ENCODE measurements at regions not wholly inside any gene's neighbourhood (a gene's known extent, or its start where the extent isn't known, plus 50 kb on each side); places are given as distances from the start of the nearest gene placed in this dataset.
"Not testable (repeated sequence)": the region's sequence is repeated elsewhere in the genome, so short reads cannot be mapped to it uniquely, and the experiment has no call there.

GRCh38 chr2:16973586-16974286 lies 308.1 kb upstream of the CYRIA start:
- intact Hi-C loops (cut with DNase I; ENCODE audit: low total_unique reads): no loop called here
- Histone ChIP-seq H3K27me3 (no peaks in the 10 kb centered on the region), H3K4me1 (no peaks in the 10 kb centered on the region), H3K4me3 (no peak overlapping the region), H3K36me3 (no peaks in the 10 kb centered on the region), H3K9me3 (no peaks in the 10 kb centered on the region), H3K27ac (no peak overlapping the region)
- no peak for TF ChIP-seq POLR2A (IDR thresholded peaks at IDR 0.05)
- no peak for TF ChIP-seq POLR2AphosphoS5 (IDR thresholded peaks at IDR 0.05)
- no peak for DNase-seq (ENCODE audit: low spot score in 2 of 2)

GRCh38 chr2:16972276-16972675 lies 306.6 kb upstream of the CYRIA start:
- Histone ChIP-seq H3K4me3 (no peak overlapping the region), H3K27me3 (no peaks in the 10 kb centered on the region), H3K4me1 (no peaks in the 10 kb centered on the region), H3K36me3 (no peaks in the 10 kb centered on the region), H3K9me3 (no peaks in the 10 kb centered on the region), H3K27ac (no peak overlapping the region)
- DNase-seq (ENCODE audit: low spot score in 2 of 2): no peak
- TF ChIP-seq CTCF (IDR thresholded peaks at IDR 0.05) (no peak), POLR2A (IDR thresholded peaks at IDR 0.05) (no peak), POLR2AphosphoS5 (IDR thresholded peaks at IDR 0.05) (no peak)
- intact Hi-C loops (cut with DNase I; ENCODE audit: low total_unique reads): no loop called here

GRCh38 chr2:16971722-16972234 lies 306.1 kb upstream of the CYRIA start:
- H3K27ac ChIP-seq: no peak overlapping the region
- H3K36me3 ChIP-seq: no peaks in the 10 kb centered on the region
- no peaks in the 10 kb centered on the region for H3K4me1 ChIP-seq
- H3K27me3 ChIP-seq: no peaks in the 10 kb centered on the region
- no peaks in the 10 kb centered on the region for H3K9me3 ChIP-seq
- intact Hi-C loops (cut with DNase I; ENCODE audit: low total_unique reads): no loop called here
- DNase-seq (ENCODE audit: low spot score in 2 of 2): no peak
- no peak overlapping the region for H3K4me3 ChIP-seq
- TF ChIP-seq CTCF (IDR thresholded peaks at IDR 0.05) (no peak), POLR2A (IDR thresholded peaks at IDR 0.05) (no peak), POLR2AphosphoS5 (IDR thresholded peaks at IDR 0.05) (no peak)

- intact Hi-C loops (cut with DNase I; ENCODE audit: low total_unique reads); H3K27ac ChIP-seq; H3K4me3 ChIP-seq; DNase-seq (ENCODE audit: low spot score in 2 of 2); H3K27me3 ChIP-seq; H3K9me3 ChIP-seq; H3K4me1 ChIP-seq; H3K36me3 ChIP-seq: not testable (repeated sequence)
Observed at GRCh38 chr2:16970948-16971347, 305.3 kb upstream of the CYRIA start.

- Histone ChIP-seq H3K36me3 (no peaks in the 10 kb centered on the region), H3K9me3 (no peaks in the 10 kb centered on the region), H3K27me3 (no peaks in the 10 kb centered on the region), H3K27ac (no peak overlapping the region), H3K4me3 (no peak overlapping the region), H3K4me1 (no peaks in the 10 kb centered on the region)
- DNase-seq (ENCODE audit: low spot score in 2 of 2): no peak
- TF ChIP-seq POLR2AphosphoS5 (IDR thresholded peaks at IDR 0.05): no peak
- no peak for TF ChIP-seq POLR2A (IDR thresholded peaks at IDR 0.05)
- TF ChIP-seq CTCF (IDR thresholded peaks at IDR 0.05): no peak
- intact Hi-C loops (cut with DNase I; ENCODE audit: low total_unique reads): loop anchor here (5.0 kb wide), 1 partner anchor 910 kb away; no protein-coding TSS in a partner anchor
Observed at GRCh38 chr2:16962505-16962904, 296.9 kb upstream of the CYRIA start.

GRCh38 chr2:16960579-16960978 lies 294.9 kb upstream of the CYRIA start:
- Histone ChIP-seq H3K4me3 (no peak overlapping the region), H3K27ac (no peak overlapping the region), H3K36me3 (no peaks in the 10 kb centered on the region), H3K4me1 (no peaks in the 10 kb centered on the region), H3K9me3 (no peaks in the 10 kb centered on the region), H3K27me3 (no peaks in the 10 kb centered on the region)
- no peak for DNase-seq (ENCODE audit: low spot score in 2 of 2)
- TF ChIP-seq CTCF (IDR thresholded peaks at IDR 0.05) (no peak), POLR2AphosphoS5 (IDR thresholded peaks at IDR 0.05) (no peak), POLR2A (IDR thresholded peaks at IDR 0.05) (no peak)
- intact Hi-C loops (cut with DNase I; ENCODE audit: low total_unique reads): loop anchor here (5.0 kb wide), 1 partner anchor 908 kb away; no protein-coding TSS in a partner anchor
